H9 (cell line): ENCODE measurements at regions not wholly inside any gene's neighbourhood (a gene's known extent, or its start where the extent isn't known, plus 50 kb on each side); places are given as distances from the start of the nearest gene placed in this dataset.

Source experiments
- DNase-seq: peaks from one replicate; pipeline ENCODE4 v3.0.0-alpha.2; 2017
- H2AFZ ChIP-seq: one replicate; pipeline ENCODE4 v1.6.1; 2013; ENCODE audit warnings: mild to moderate bottlenecking, low read length, control low read depth, moderate library complexity
- H2AK5ac ChIP-seq: 2 replicates; pipeline ENCODE4 v1.6.1; 2013; ENCODE audit warnings: low read length, control low read depth, mixed read lengths; ENCODE audit not compliant: insufficient read length
- H2BK120ac ChIP-seq: one replicate; pipeline ENCODE4 v1.6.1; 2013; ENCODE audit warnings: low read depth, mild to moderate bottlenecking, low read length, control low read depth, inconsistent platforms; ENCODE audit not compliant: poor library complexity, severe bottlenecking
- H2BK12ac ChIP-seq: 2 replicates; pipeline ENCODE4 v1.6.1; 2013; ENCODE audit warnings: low read length, control low read depth, mixed read lengths, low read depth; ENCODE audit not compliant: insufficient read length
- H2BK15ac ChIP-seq: 2 replicates; pipeline ENCODE4 v1.6.1; 2013; ENCODE audit warnings: low read depth, low read length, control low read depth
- H2BK20ac ChIP-seq: one replicate; pipeline ENCODE4 v1.6.1; 2013; ENCODE audit warnings: low read depth, mild to moderate bottlenecking, low read length, control low read depth, inconsistent platforms; ENCODE audit not compliant: poor library complexity, severe bottlenecking
- H2BK5ac ChIP-seq: 2 replicates; pipeline ENCODE4 v1.6.1; 2013; ENCODE audit warnings: low read length, control low read depth, mixed read lengths; ENCODE audit not compliant: insufficient read length
- H3K14ac ChIP-seq: 2 replicates; pipeline ENCODE4 v1.6.1; 2013; ENCODE audit warnings: low read length, control low read depth; ENCODE audit not compliant: insufficient read depth
- H3K18ac ChIP-seq: 2 replicates; pipeline ENCODE4 v1.6.1; 2013; ENCODE audit warnings: low read depth, mild to moderate bottlenecking, mixed read lengths, low read length, control low read depth; ENCODE audit not compliant: insufficient read length
- H3K23ac ChIP-seq: 2 replicates; pipeline ENCODE4 v1.6.1; 2013; ENCODE audit warnings: low read length, control low read depth, mixed read lengths, low read depth; ENCODE audit not compliant: insufficient read length
- H3K23me2 ChIP-seq: 2 replicates; pipeline ENCODE4 v1.6.1; 2013; ENCODE audit warnings: low read depth, mild to moderate bottlenecking, mixed read lengths, low read length, control low read depth; ENCODE audit not compliant: insufficient read length, poor library complexity, severe bottlenecking
- H3K27ac ChIP-seq: 2 replicates; pipeline ENCODE4 v1.5.1; 2013; ENCODE audit warnings: low read length, control low read depth, mixed read lengths, low read depth; ENCODE audit not compliant: insufficient read length
- H3K27me3 ChIP-seq: 2 replicates; pipeline ENCODE4 v1.6.1; 2013; ENCODE audit warnings: low read length, control low read depth, inconsistent platforms; ENCODE audit not compliant: insufficient read depth
- H3K4ac ChIP-seq: 2 replicates; pipeline ENCODE4 v1.6.1; 2013; ENCODE audit warnings: low read depth, mild to moderate bottlenecking, control low read depth, inconsistent platforms, low read length, moderate library complexity
- H3K4me1 ChIP-seq: 2 replicates; pipeline ENCODE4 v1.6.1; 2013; ENCODE audit warnings: low read length, control low read depth, inconsistent platforms; ENCODE audit not compliant: insufficient read depth
- H3K4me2 ChIP-seq: 2 replicates; pipeline ENCODE4 v1.6.1; 2013; ENCODE audit warnings: low read length, control low read depth, mixed read lengths; ENCODE audit not compliant: insufficient read length, insufficient read depth
- H3K56ac ChIP-seq: 2 replicates; pipeline ENCODE4 v1.6.1; 2013; ENCODE audit warnings: low read depth, mild to moderate bottlenecking, mixed read lengths, low read length, control low read depth; ENCODE audit not compliant: insufficient read length
- H3K79me1 ChIP-seq: 2 replicates; pipeline ENCODE4 v1.6.1; 2013; ENCODE audit warnings: low read depth, mild to moderate bottlenecking, moderate library complexity, low read length, control low read depth, inconsistent platforms; ENCODE audit not compliant: insufficient read depth, poor library complexity, severe bottlenecking
- H3K79me2 ChIP-seq: 2 replicates; pipeline ENCODE4 v1.6.1; 2013; ENCODE audit warnings: low read length, control low read depth, inconsistent platforms; ENCODE audit not compliant: insufficient read depth
- H3K9ac ChIP-seq: 2 replicates; pipeline ENCODE4 v1.6.1; 2013; ENCODE audit warnings: low read length, control low read depth, mixed read lengths; ENCODE audit not compliant: insufficient read length; ENCODE audit errors: extremely low read depth
- H3K9me3 ChIP-seq: one replicate; pipeline ENCODE4 v1.6.1; 2013; ENCODE audit warnings: low read depth, low read length, inconsistent platforms; ENCODE audit not compliant: control insufficient read depth
- H3T11ph ChIP-seq: one replicate; pipeline ENCODE4 v1.6.1; 2013; ENCODE audit warnings: mild to moderate bottlenecking, low read length, control low read depth, inconsistent platforms
- H4K20me1 ChIP-seq: one replicate; pipeline ENCODE4 v1.6.1; 2013; ENCODE audit not compliant: control insufficient read depth, insufficient read length, insufficient read depth
- H4K5ac ChIP-seq: 2 replicates; pipeline ENCODE4 v1.6.1; 2013; ENCODE audit warnings: low read depth, mild to moderate bottlenecking, mixed read lengths, low read length, control low read depth; ENCODE audit not compliant: insufficient read length
- H4K8ac ChIP-seq: replicated peaks from 2 replicates; pipeline ENCODE4 v1.6.1; 2013; ENCODE audit warnings: low read length, control low read depth, mixed read lengths, low read depth; ENCODE audit not compliant: insufficient read length
- H4K91ac ChIP-seq: 2 replicates; pipeline ENCODE4 v1.6.1; 2013; ENCODE audit warnings: low read depth, mild to moderate bottlenecking, moderate library complexity, mixed read lengths, low read length, control low read depth; ENCODE audit not compliant: insufficient read length
- H3K27ac Mint-ChIP-seq, 3 experiments: 2 replicates in 2 of 3; 3 replicates in 1 of 3; pipeline ENCODE4 v1.8.0; 2020 to 2021; ENCODE audit warnings: mixed read lengths in 3 of 3, mild to moderate bottlenecking in 1 of 3, moderate library complexity in 1 of 3
- H3K27me3 Mint-ChIP-seq: 2 replicates; pipeline ENCODE4 v1.8.0; 2021; ENCODE audit warnings: low read depth, mild to moderate bottlenecking, moderate library complexity, mixed read lengths
- H3K36me3 Mint-ChIP-seq, 3 experiments: 2 replicates in 2 of 3; 3 replicates in 1 of 3; pipeline ENCODE4 v1.8.0; 2020 to 2021; ENCODE audit warnings: low read depth in 3 of 3, mixed read lengths in 3 of 3; ENCODE audit not compliant: insufficient read depth in 1 of 3
- H3K4me1 Mint-ChIP-seq, 2 experiments: 2 replicates each; pipeline ENCODE4 v1.8.0; 2020; ENCODE audit warnings: mixed read lengths in 2 of 2
- H3K4me3 Mint-ChIP-seq, 2 experiments: 2 replicates in 1 of 2; 3 replicates in 1 of 2; pipeline ENCODE4 v1.8.0; 2020 to 2021; ENCODE audit warnings: mild to moderate bottlenecking in 2 of 2, mixed read lengths in 2 of 2, moderate library complexity in 1 of 2
- H3K9me3 Mint-ChIP-seq, 2 experiments: 2 replicates in 1 of 2; 3 replicates in 1 of 2; pipeline ENCODE4 v1.8.0; 2020; ENCODE audit warnings: mild to moderate bottlenecking in 2 of 2, mixed read lengths in 2 of 2, moderate library complexity in 1 of 2
- CTCF ChIP-seq: fragments of 200-600 bp; sonication (generic); conservative IDR thresholded peaks from 3 replicates; pipeline ENCODE4 v1.8.0; 2021; ENCODE audit warnings: antibody characterized with exemption, mild to moderate bottlenecking
- WGBS: extraction: QIAGEN DNeasy Blood & Tissue Kit; methylation state at CpG from one replicate; pipeline ENCODE4 v1.1.7; 2013; ENCODE audit warnings: missing lambda C conversion rate, low lambda C conversion rate, mixed read lengths; ENCODE audit not compliant: insufficient read length; ENCODE audit errors: extremely low coverage; 5-methylcytosine and 5-hydroxymethylcytosine counted together

GRCh38 chr13:44715287-44716230 is 139.4 kb upstream of the TSC22D1 start:
- H2BK120ac ChIP-seq: no peak overlapping the region
- no peak overlapping the region for H3K14ac ChIP-seq
- TF ChIP-seq CTCF: no peak
- no peak overlapping the region for H3K27ac ChIP-seq
- H2BK15ac ChIP-seq: no peak overlapping the region
- Mint-ChIP-seq H3K4me3 (no peak overlapping the region), H3K4me1 (peaks cover 10 to 12% of the 10 kb centered on the region in 2 experiments), H3K9me3 (no peaks in the 10 kb centered on the region), H3K27me3 (no peaks in the 10 kb centered on the region), H3K27ac (no peak overlapping the region; a peak in 1 of 7 replicates), H3K36me3 (no peaks in the 10 kb centered on the region)
- no peak overlapping the region for H3K4ac ChIP-seq
- WGBS: no CpG with 5 or more reads among the region's 11 CpGs
- H4K5ac ChIP-seq: no peak overlapping the region
- no peak overlapping the region for H2AFZ ChIP-seq
- H3K56ac ChIP-seq: no peak overlapping the region
- H3K4me2 ChIP-seq: no peak overlapping the region
- no peak overlapping the region for H3K18ac ChIP-seq
- H4K8ac ChIP-seq: no peak overlapping the region
- no peaks in the 10 kb centered on the region for H3K9me3 ChIP-seq
- DNase-seq: no peak
- no peaks in the 10 kb centered on the region for H3K79me2 ChIP-seq
- no peak overlapping the region for H3T11ph ChIP-seq
- H4K20me1 ChIP-seq: no peaks in the 10 kb centered on the region
- H2BK20ac ChIP-seq: no peak overlapping the region
- H3K23ac ChIP-seq: no peak overlapping the region
- no peaks in the 10 kb centered on the region; the same call in 1 of the 2 replicates for H3K4me1 ChIP-seq
- H2AK5ac ChIP-seq: no peak overlapping the region
- no peaks in the 10 kb centered on the region for H3K27me3 ChIP-seq
- H4K91ac ChIP-seq: no peak overlapping the region
- H3K79me1 ChIP-seq: no peaks in the 10 kb centered on the region
- no peak overlapping the region for H2BK5ac ChIP-seq
- H3K23me2 ChIP-seq: no peaks in the 10 kb centered on the region
- no peak overlapping the region for H3K9ac ChIP-seq
- H2BK12ac ChIP-seq: no peak overlapping the region
